GM21381 (cell line): ENCODE measurements at regions not wholly inside any gene's neighbourhood (a gene's known extent, or its start where the extent isn't known, plus 50 kb on each side); places are given as distances from the start of the nearest gene placed in this dataset.
"Not testable (repeated sequence)": the region's sequence is repeated elsewhere in the genome, so short reads cannot be mapped to it uniquely, and the experiment has no call there.

Source experiments
- ATAC-seq: cut with Tn5 transposase; IDR thresholded peaks from one replicate; pipeline ENCODE4 v1.9.1; 2021; ENCODE audit warnings: mild to moderate bottlenecking, moderate library complexity; ENCODE audit not compliant: unreplicated experiment

- ATAC-seq, result no peak
Measured at GRCh38 chr10:29189256-29189655, 99.6 kb upstream of the LYZL1 start.

DNA sequence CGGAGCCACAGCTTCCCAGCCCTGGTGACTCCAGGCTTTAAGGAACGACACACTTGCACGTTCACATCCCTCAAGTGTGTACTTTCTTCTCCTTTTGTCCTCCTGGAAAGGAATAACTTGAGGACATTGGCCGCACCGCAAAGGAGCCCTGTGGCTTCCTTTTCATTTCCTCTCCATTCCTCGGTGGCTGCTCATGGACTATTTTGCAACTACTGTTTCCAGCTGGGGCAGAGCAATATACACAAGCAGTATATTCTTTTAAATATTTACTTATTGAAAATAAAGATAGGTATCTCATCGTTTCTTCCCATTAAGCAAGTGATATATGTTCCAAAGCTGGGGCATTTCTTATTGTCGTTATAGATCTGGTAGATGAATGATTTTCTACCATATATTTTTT, 97.2 kb upstream of the LYZL1 start:
- ATAC-seq, result no peak

DNA sequence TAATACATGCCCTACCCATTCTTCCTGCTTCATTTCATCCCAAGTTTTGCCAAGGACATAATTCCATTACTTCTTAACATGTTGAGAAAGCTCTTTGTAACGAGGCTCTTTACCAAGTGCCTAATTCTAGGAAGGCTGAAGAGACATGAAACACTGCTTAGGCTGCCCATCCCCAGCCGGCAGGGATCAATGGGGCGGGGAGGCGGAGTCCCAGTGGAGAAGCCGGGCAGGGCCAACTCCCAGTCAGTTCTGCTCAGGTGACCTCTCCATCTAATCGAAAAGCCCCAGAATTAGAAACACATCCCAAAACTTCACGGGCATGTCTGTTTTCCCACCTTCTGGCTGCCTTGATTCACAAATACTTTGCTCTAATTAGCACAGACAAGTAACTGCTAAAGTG, 89.5 kb upstream of the LYZL1 start:
- no peak for ATAC-seq

- ATAC-seq, result no peak
Measured at GRCh38 chr10:29199941-29200679, 88.8 kb upstream of the LYZL1 start.

- no peak for ATAC-seq
Measured at GRCh38 chr10:29202386-29202940, 86.4 kb upstream of the LYZL1 start.

- ATAC-seq, result no peak
Measured at GRCh38 chr10:29203432-29203831, 85.4 kb upstream of the LYZL1 start.

DNA sequence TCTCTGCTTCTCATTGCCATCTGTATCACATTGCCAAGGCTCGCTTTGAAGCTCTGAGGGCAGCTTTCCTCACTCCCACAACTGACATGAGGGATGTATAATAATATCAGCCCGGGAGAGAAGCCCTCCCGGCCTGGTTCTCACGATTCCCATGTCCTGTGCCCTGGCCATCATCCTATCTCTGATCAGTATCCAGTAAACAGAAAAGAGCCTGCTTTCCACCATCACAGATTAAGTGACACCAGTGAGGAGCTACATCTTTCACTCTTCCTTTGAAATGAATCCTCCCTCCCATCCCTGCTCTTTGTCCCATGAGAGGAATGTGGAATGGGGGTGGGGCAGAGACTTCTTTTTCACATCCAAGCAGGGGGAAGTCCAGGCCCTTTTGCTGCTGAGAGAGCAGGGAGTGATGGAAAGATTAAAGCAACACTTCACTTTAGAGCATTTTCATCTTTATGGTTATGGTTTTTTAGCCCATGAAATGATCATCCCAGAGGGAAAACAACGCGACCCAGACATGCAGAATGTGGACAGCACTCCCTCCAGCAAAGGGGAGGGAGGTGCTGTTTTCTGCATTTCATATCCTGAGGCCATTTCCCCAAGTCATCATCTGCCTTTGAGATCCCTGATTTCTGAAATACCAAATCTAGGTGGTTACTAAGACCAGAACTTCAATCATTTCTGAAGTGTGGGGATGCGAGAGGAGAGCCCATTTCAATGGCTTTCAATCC, 84.6 kb upstream of the LYZL1 start:
- ATAC-seq, result no peak

GRCh38 chr10:29205787-29206186, 83.1 kb upstream of the LYZL1 start:
- ATAC-seq, result no peak

- no peak for ATAC-seq
Measured at GRCh38 chr10:29208845-29209244, 80.0 kb upstream of the LYZL1 start.

DNA sequence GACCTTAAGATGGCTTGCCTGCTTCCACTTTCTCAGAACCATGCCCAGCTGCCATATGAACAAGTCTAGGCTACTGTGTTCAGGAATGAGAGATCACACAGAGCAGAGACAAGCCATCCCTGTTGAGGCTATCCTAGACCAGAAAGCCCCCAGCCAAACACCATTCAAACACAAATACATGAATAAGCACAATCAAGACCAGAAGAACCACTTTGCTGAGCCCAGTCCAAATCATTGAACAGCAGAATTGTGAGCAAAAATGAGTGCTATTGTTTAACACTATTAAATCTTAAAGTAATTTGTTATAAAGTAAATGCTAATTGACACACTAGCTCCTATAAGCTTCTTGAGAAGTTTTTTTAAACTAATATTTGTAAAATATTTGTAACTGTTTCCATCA, 79.0 kb upstream of the LYZL1 start:
- no peak for ATAC-seq

- no peak for ATAC-seq
Measured at GRCh38 chr10:29210266-29210868, 78.5 kb upstream of the LYZL1 start.

DNA sequence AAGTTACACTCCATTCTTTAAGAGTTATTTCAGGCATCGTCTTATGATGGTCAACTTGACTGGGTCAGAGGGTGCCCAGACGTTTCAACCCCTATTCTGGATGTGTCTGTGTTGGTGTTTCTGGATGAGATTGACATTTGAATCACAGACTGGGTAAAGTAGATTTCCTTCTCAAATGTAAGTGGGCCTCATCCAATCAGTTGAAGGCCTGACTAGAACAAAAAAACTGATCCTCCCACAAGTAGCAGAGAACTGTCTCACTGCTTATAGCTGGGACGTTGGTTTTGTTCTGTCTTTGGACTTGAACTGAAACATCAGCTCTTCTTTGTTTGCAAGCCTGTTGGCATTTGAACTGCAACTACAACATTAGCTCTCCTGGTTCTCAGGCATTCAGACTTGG, 76.3 kb upstream of the LYZL1 start:
- no peak for ATAC-seq

DNA sequence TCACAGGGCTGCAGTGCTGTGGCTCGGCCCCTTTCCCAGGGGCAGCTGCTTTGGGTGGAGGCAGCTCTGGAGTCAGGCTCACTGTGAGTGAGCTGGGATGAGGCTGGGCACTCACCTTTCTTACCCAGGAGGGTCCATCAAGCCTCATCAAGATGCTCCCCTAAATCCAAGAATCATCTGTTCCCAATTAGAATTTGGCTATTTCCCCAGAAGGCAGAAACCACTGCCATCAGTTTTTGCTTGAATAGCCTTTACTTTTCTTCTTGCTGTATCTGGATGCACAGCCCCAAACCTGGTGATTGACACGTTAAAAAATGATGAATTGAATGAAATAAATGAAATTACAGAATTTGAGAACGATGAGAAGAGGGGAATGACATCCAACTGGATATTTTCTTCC, 74.3 kb upstream of the LYZL1 start:
- ATAC-seq, result no peak

GRCh38 chr10:29217292-29217738, 71.6 kb upstream of the LYZL1 start:
- ATAC-seq, result no peak

GRCh38 chr10:29223326-29223725, 65.5 kb upstream of the LYZL1 start:
- ATAC-seq, result no peak

DNA sequence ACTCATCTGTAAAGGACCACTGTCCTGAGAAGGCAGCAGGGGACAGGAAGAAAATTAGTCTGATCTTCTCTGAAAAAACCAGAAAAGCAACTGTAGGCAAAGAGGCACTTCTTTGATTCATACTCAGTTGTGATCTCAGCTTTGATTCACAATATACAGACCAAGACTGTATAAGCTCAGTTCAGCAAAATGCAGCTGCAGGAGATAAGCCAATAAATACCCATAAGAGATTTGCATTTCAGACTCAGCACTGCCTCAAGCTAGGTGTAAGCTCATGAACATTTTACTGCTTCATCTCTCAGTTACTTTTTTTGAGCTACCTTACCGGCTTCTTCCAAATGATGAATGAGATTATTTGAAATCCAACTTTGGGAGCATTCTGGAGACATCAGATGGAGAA, 64.2 kb upstream of the LYZL1 start:
- no peak for ATAC-seq

- no peak for ATAC-seq
Measured at GRCh38 chr10:29227201-29227600, 61.7 kb upstream of the LYZL1 start.

GRCh38 chr10:29228562-29228961, 60.3 kb upstream of the LYZL1 start:
- no peak for ATAC-seq

- ATAC-seq, result no peak
Measured at GRCh38 chr10:29229258-29229705, 59.6 kb upstream of the LYZL1 start.

DNA sequence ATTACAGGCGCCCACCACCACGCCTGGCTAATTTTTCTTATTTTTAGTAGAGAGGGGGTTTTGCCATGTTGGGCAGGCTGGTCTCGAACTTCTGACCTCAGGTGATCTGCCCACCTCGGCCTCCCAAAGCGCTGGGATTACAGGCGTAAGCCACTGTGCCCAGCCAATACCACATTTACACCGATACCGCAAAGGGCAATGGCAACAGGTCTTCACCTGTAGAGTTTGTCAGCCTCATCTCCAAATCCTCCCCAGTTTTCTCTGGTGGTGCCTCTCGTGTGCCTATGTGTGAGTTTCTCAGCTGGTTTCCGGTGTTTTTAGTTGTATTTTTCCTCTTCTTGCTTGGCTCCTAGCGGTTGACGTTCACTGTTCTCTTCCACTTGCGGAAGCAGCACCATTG, 52.0 kb upstream of the LYZL1 start:
- not testable (repeated sequence) for ATAC-seq

- ATAC-seq, result no peak
Measured at GRCh38 chr10:29237786-29238185, 51.1 kb upstream of the LYZL1 start.
